HG03354 (cell line): ENCODE measurements at regions not wholly inside any gene's neighbourhood (a gene's known extent, or its start where the extent isn't known, plus 50 kb on each side); places are given as distances from the start of the nearest gene placed in this dataset.
"Not testable (repeated sequence)": the region's sequence is repeated elsewhere in the genome, so short reads cannot be mapped to it uniquely, and the experiment has no call there.

Experiments
- ATAC-seq: cut with Tn5 transposase; IDR thresholded peaks from one replicate; pipeline ENCODE4 v1.9.1; 2021; ENCODE audit warnings: mild to moderate bottlenecking; ENCODE audit not compliant: unreplicated experiment, poor library complexity, severe bottlenecking

DNA sequence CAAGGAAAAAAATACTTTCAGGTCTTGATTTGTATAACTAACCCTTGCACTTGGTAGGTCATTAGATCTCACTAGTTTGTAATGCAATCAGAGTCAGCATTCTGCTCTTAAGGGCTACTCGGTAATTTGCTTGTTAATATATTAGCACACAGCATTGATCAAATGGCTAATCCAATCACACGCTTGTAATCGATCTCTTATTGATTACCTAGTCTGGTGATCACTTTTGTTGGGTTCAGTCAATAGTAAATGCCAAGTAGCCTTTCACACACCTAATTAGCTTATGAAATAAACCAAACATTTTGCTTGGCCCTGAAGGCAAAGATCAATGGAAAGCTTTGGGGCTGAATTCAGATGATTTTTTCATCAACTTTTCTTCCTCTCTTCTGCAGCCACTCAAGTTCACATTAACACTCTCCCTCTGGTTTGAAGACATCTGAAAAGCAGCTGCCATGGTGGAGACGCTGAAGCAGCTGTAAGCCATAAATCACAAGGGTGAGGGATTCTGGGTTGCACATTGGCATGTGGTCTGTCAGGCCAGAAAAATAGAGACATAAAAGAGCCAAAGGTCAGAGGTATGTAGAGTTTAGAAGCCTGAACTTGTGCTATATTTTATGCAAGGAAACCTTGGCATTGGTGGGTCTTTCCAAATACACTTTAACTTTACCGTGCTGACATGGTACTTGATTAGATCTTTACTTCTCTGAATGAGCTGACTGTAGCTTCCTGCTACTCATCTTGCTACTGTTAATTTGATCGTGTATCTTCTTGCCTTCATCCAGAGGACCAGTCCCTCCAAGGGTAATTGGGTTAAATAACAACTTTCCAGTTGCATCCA, 234.4 kb downstream of the SIM1 start:
- no peak for ATAC-seq

- ATAC-seq, result no peak
Observed at GRCh38 chr6:100229512-100229911, 235.2 kb downstream of the SIM1 start.

DNA sequence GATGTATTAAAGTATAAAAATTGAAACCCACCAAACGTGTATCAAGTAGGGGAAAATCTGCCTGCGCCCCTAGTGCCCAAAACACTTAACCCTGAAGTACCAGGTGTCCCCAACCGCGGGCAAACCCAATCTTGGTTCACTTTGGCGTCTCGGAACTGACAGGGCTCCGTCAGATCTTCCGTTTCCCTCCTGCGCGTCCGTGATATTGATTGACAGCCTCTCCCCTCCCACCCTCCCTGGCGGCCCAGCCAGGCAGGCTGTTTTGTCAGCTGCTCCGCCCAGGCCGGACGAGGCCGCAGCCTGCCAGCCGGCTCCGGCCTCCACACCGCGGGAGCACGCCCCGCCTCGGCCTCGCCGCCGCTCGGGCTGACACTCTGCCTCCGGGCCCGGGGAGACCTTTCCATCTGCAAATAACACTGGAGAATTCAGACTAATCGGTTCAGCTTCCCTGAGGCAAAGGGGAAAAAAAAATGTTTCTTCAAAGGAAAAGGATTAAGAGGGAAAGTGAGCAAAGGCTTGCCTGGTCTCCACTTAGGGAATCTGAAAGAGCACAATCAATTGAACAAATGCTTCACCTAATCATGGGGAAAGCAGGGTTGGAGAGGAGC, 234.9 kb upstream of the MCHR2 start:
- peak; percentile 100 for ATAC-seq

GRCh38 chr6:100228437-100228833, 234.4 kb upstream of the MCHR2 start:
- ATAC-seq, result peak; percentile 13

DNA sequence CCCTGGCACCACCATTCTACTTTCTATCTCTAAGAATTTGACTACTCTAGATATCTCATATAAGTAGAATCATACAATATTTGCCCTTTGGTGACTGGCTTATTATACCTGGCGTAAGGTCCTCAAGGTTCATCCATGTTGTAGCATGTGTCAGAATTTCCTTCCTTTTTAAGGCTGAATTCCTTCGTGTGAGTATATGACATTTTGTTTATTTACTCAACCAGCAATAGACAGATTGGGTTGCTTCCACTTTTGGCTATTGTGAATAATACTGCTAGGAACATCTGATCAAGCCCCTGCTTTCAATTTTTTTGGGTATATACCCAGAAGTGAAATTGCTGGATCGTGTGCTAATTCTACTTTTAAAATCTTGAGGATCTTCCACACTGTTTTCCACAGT, 232.8 kb upstream of the MCHR2 start:
- no peak for ATAC-seq

DNA sequence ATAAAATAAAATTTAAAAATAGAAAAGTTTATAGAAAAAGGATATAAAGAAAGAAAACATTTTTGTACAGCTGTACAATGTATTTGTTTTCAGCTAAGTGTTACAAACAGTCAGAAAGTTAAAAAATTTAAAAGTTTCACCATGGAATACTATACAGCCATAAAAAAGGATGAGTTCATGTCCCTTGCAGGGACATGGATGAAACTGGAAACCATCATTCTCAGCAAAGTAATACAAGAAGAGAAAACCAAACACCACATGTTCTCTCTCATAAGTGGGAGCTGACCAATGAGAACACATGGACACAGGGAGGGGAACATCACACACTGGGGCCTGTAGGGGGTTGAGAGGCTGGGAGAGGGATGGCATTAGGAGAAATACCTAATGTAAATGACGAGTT, 229.9 kb upstream of the MCHR2 start:
- ATAC-seq, result not testable (repeated sequence)

- no peak for ATAC-seq
Observed at GRCh38 chr6:100220543-100220942, 226.5 kb upstream of the MCHR2 start.

GRCh38 chr6:100217225-100218012, 223.4 kb upstream of the MCHR2 start:
- no peak for ATAC-seq

GRCh38 chr6:100216760-100217159, 222.7 kb upstream of the MCHR2 start:
- no peak for ATAC-seq

DNA sequence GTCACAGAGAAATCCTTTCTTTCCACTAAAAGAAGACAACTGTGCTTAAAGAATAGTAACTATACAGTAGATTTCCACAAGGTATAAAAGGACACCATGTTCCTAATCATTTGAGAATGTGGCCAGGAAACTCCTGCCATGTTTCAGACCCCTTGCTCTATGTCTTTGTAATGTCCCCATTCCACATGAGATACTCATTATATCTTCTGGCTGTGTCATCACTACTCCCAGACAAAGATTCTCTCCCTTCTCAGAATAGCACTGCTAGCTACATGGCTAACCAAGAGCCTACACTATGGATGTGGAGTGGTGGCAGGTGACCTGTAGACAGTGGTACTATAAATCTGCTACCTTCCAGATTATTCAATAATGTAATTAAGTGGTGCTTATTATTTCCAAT, 218.1 kb upstream of the MCHR2 start:
- ATAC-seq, result no peak

DNA sequence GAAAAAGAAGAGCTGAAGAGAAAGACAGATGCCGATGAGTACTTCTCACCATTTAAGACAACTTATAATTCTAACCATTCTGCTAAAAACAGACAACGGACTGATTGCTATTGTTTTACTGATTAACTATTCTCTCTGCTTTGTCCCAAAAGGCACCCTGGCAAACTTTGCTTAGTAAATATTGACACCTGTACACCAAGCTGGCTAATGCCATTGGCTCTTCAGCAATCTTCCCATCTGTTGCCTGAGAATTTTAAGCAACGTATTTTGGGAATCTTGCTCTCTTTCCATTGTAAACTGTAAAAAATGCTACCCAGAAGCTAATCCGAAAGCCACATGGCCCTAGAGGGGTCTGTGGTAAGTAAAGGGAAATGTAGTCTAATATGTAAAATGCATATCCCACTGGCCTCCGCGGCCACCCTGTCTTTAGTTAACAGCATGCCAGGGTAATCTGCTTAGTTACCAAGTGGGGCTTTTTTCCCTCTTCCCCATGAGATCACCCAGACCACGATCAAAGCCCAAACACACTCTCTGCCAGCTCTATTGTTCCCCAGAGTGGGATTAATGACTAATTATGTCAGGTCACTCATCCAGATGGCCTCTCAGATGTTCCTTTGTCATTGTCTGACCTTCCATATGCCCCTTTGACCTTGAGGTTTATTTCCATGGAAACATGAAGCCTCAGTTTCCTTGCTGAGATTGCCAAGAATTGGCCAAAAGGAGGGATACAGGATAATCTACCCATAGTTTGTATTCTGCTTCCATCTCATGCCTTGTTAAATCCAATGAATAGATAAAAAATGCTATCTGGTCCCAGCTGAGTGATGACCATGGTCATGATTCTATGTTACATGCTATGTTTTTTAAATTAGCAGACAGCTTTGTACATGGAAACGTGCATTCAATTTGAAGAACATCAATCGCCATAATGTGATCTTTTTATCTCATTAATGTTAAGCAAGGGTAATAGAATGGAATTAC, 216.4 kb upstream of the MCHR2 start:
- ATAC-seq, result no peak

DNA sequence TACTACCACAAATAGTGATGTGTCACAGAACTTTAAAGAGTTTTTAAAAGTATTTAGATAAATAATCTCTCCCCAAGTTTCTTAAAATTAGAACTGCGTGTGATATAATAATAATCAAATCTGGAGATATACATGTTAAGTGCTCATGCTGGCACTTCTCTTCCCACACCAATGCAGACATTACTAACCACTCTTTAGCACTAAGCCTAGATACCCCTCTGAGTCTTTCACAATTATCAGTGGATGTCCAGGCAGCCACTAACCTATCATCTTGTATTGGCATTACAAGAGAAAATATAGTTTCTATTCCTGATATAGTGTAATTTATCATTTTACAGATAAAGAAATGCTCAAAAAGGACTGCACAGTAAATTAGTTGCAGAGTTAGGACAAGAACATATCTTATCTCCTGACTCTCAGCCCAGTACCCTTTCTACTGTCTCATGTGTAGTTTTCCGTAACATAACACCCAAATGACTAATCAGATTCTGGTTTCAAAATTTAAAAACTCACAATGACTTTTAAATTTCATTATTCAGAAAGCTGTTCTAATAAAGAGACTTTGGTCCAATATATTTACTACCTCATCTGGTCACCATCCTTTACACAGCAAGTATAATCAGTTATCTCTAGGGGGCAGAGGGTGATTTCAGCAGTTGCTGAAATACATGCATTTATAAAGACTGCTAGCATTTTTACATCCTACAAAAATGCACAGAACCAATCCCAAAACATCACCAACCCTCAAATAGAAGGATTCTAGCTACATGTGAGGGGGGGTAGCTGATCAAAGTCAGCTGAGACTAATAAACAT, 215.5 kb upstream of the MCHR2 start:
- ATAC-seq, result no peak

DNA sequence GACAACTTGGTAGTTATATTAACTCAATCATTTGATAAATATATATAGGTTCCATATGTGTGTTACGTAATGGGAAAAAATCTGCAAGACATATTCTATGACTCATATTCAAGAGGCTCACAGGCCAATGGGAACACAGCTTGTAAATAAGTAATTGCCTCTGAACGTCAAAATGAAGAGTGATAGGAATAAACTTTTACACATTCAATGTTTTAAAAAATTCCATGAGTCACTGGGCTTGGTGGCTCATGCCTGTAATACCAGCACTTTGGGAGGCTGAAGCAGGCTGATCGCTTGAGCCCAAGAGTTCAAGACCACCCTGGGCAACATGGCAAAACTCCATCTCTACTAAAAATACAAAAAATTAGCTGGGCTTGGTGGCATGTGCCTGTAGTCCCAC, 209.4 kb upstream of the MCHR2 start:
- no peak for ATAC-seq

DNA sequence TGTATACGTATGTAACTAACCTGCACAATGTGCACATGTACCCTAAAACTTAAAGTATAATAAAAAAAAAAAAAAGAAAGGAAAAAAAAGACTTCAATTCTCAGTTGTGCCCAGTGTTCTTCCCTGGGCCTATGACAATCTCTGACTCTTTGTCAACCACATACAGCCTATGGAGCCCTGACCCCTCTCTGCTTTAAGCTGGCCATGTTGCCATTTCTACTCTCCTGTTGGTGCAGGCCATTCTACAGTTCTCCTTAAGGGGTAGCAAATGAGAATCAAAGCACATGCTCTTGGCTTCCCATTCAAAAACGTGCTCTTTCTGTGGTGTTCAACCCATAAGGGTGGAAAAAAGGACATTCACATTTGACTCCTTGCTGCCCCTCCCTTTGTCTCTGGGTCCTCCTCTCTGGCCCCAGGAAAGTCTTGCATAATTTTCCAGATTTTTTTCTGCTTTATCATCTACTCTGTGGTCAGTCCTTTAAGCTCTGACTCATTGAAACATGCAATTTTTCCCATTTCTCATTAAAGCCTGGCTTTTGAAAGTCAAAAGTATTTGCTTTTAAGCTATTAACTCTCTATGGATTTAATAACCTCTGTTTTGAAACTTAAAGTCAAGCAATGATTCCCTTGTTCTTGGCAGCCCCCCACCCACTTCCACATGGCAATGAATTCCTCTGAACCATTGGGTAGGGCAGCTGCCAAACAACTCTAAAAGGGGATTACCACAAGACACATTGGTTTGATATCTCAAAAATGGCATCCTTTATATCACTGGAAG, 208.6 kb upstream of the MCHR2 start:
- no peak for ATAC-seq

DNA sequence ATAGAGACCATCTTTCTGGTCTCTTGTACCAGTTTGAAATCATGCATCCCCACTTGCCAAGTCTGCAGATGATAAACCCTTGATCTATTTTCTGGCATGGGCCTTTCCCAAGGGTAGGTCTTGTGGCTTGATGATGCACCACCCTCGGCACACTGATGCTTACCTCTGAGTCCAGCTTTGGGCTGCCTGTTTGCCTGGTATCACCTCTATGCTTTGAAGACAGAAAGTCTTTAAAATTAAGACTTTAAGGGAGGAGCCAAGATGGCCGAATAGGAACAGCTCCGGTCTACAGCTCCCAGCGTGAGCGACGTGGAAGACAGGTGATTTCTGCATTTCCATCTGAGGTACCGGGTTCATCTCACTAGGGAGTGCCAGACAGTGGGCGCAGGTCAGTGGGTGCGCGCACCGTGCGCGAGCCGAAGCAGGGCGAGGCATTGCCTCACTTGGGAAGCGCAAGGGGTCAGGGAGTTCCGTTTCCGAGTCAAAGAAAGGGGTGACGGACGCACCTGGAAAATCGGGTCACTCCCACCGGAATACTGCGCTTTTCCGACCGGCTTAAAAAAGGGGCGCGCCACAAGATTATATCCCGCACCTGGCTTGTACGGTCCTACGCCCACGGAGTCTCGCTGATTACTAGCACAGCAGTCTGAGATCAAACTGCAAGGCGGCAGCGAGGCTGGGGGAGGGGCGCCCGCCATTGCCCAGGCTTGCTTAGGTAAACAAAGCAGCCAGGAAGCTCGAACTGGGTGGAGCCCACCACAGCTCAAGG, 202.4 kb upstream of the MCHR2 start:
- ATAC-seq, result not testable (repeated sequence)

- not testable (repeated sequence) for ATAC-seq
Observed at GRCh38 chr6:100195244-100195643, 201.2 kb upstream of the MCHR2 start.

GRCh38 chr6:100194535-100194934, 200.5 kb upstream of the MCHR2 start:
- ATAC-seq, result no peak
